HEK293T (cell line): ENCODE measurements at regions not wholly inside any gene's neighbourhood (a gene's known extent, or its start where the extent isn't known, plus 50 kb on each side); places are given as distances from the start of the nearest gene placed in this dataset.

Experiments
- BHLHE40 ChIP-seq: fragments of 450-650 bp; IDR thresholded peaks from 2 replicates; pipeline ENCODE4 v1.6.1; 2016; ENCODE audit warnings: mild to moderate bottlenecking, moderate library complexity, borderline replicate concordance
- ELF4 ChIP-seq: fragments of 450-650 bp; IDR thresholded peaks from 2 replicates; pipeline ENCODE4 v1.6.1; 2017; ENCODE audit warnings: antibody characterized with exemption
- HDGF ChIP-seq: fragments of 450-650 bp; IDR thresholded peaks from 2 replicates; pipeline ENCODE4 v1.6.1; 2017; ENCODE audit warnings: antibody characterized with exemption, borderline replicate concordance
- LEF1 ChIP-seq: fragments of 450-650 bp; IDR thresholded peaks from 2 replicates; pipeline ENCODE4 v1.6.1; 2017; ENCODE audit warnings: mild to moderate bottlenecking, borderline replicate concordance
- NFRKB ChIP-seq: fragments of 450-650 bp; IDR thresholded peaks from 2 replicates; pipeline ENCODE4 v1.6.1; 2016; ENCODE audit warnings: mild to moderate bottlenecking, moderate library complexity
- PKNOX1 ChIP-seq: fragments of 450-650 bp; IDR thresholded peaks from 2 replicates; pipeline ENCODE4 v1.6.1; 2016
- SP1 ChIP-seq: fragments of 450-650 bp; IDR thresholded peaks from 2 replicates; pipeline ENCODE4 v1.6.1; 2017
- SUZ12 ChIP-seq: fragments of 450-650 bp; IDR thresholded peaks from 2 replicates; pipeline ENCODE4 v1.6.1; 2016; ENCODE audit warnings: mild to moderate bottlenecking
- TARDBP ChIP-seq: fragments of 450-650 bp; IDR thresholded peaks from 2 replicates; pipeline ENCODE4 v1.6.1; 2016

GRCh38 chr3:153252963-153253362, 90.9 kb downstream of the RAP2B start:
- TF ChIP-seq SP1 (no peak), SUZ12 (no peak), NFRKB (no peak), HDGF (no peak), TARDBP (no peak), LEF1 (no peak), PKNOX1 (no peak), ELF4 (no peak), BHLHE40 (no peak)
